ENCODE measurements at regions not wholly inside any gene's neighbourhood (a gene's known extent, or its start where the extent isn't known, plus 50 kb on each side); places are given as distances from the start of the nearest gene placed in this dataset.

DNA sequence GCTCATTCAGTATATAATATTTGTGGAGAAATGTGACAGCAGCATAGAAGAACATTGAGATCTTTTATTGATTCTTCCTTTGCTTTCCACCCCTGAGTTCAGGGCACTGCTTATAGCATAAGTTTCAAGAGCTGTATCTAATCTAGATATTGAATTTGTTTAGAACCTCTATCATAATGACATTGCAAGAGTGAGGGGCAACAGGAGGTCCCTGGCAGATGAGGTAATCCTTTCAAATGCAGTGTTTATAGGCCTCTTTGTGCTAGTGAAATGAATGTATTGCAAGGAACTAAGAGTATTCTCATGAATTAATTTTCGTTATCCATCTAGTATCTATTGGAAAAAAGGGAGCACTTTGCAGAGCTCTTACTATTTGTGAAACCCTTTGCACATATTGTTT, 167.2 kb upstream of the FERD3L start:
- no peaks in the 10 kb centered on the region for H3K9me3 ChIP-seq
- H3K36me3 ChIP-seq, result no peaks in the 10 kb centered on the region
- H3K4me3 ChIP-seq, result no peak overlapping the region
- no peaks in the 10 kb centered on the region for H3K27me3 ChIP-seq
- no peaks in the 10 kb centered on the region for H3K4me1 ChIP-seq
- no peak for DNase-seq
- TF ChIP-seq POLR2A (IDR thresholded peaks at IDR 0.05) (no peak), CTCF (IDR thresholded peaks at IDR 0.05) (no peak)
- no peak overlapping the region for H3K27ac ChIP-seq

DNA sequence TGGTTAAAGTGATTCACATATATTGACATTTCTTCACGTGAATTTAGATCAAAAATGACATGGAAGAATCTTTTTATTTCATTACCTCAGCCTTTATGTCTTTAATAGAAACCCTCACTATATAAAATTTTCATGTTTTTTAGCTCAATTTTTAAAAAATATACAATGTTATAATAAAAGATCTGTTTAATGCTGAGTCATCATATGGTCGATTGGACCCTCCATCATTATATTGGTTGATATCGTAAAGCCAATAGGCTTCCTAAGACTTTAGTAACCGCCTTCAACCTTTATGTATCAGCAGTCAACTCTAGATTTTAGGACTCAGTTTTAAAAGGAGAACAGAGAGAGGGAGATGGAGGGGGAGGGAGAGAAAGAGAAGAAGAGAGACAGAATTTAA, 162.3 kb upstream of the FERD3L start:
- Histone ChIP-seq H3K4me3 (no peak overlapping the region), H3K36me3 (no peaks in the 10 kb centered on the region), H3K4me1 (no peaks in the 10 kb centered on the region), H3K27me3 (no peaks in the 10 kb centered on the region), H3K9me3 (no peaks in the 10 kb centered on the region), H3K27ac (no peak overlapping the region)
- TF ChIP-seq CTCF (IDR thresholded peaks at IDR 0.05) (no peak), POLR2A (IDR thresholded peaks at IDR 0.05) (no peak)
- no peak for DNase-seq

DNA sequence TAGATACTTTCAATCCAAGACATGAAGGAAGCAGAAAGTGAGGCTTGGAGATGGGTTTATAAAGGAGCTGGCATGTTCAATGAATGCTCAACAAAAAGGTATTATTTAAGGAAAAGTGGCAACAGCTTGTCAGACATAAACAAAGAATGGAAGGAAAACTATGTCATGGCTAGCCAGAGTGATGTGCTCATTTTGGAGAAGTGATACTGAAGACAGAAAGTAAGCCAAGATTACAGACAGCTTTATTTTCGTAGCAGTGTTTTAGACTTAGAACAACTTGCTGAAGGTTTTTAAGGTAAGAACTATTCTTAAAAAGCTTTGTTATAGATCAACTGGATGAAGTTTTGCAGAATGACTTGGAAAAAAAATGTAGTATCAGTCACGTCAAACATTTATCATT, 160.5 kb upstream of the FERD3L start:
- H3K4me3 ChIP-seq, result no peak overlapping the region
- no peaks in the 10 kb centered on the region for H3K9me3 ChIP-seq
- no peak overlapping the region for H3K27ac ChIP-seq
- H3K36me3 ChIP-seq, result no peaks in the 10 kb centered on the region
- DNase-seq, result no peak
- TF ChIP-seq POLR2A (IDR thresholded peaks at IDR 0.05) (no peak), CTCF (IDR thresholded peaks at IDR 0.05) (no peak)
- no peaks in the 10 kb centered on the region for H3K4me1 ChIP-seq
- H3K27me3 ChIP-seq, result no peaks in the 10 kb centered on the region

DNA sequence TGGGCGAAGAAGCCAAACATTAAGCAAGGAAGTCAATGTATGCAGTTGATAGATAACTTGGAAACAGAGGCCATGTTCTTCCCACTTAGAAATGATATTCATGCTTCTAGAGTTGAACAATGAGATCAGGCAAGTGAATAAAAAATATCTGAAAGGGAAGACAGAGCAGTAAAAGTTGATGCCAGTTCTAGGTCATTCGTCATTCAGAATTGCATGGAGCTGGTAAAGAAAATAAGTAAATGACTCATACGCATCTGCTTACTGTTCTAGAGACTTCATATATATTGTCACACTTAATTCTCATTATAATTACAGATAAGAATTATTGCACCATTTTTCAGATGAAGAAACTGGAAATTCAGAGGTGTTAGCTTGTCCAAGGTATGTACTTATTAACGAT, 158.9 kb upstream of the FERD3L start:
- DNase-seq, result no peak
- Histone ChIP-seq H3K27me3 (no peaks in the 10 kb centered on the region), H3K4me1 (no peaks in the 10 kb centered on the region), H3K9me3 (no peaks in the 10 kb centered on the region), H3K36me3 (no peaks in the 10 kb centered on the region), H3K4me3 (no peak overlapping the region), H3K27ac (no peak overlapping the region)
- TF ChIP-seq POLR2A (IDR thresholded peaks at IDR 0.05) (no peak), CTCF (IDR thresholded peaks at IDR 0.05) (no peak)

DNA sequence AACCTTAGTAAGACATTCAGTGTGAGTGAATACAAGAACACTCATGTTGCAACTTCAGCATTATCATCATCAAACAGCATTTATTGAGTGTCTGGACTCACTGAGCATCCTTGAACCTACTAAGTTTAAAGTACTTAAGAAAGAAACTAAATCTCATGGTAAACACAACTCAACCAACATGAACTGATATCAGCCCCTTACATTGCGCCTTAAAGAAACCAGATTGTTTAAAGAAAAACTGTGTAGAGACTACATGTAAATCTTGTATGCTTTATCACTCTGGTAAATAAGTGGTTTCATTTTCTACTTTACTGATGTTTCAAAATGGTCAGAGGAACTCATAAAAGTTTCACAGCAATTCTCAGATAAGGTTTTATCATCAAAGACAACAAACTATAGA, 157.5 kb upstream of the FERD3L start:
- no peaks in the 10 kb centered on the region for H3K9me3 ChIP-seq
- H3K27me3 ChIP-seq, result no peaks in the 10 kb centered on the region
- H3K36me3 ChIP-seq, result no peaks in the 10 kb centered on the region
- TF ChIP-seq POLR2A (IDR thresholded peaks at IDR 0.05), result no peak
- no peak for TF ChIP-seq CTCF (IDR thresholded peaks at IDR 0.05)
- H3K4me1 ChIP-seq, result no peaks in the 10 kb centered on the region
- H3K27ac ChIP-seq, result no peak overlapping the region
- no peak for DNase-seq
- no peak overlapping the region for H3K4me3 ChIP-seq

DNA sequence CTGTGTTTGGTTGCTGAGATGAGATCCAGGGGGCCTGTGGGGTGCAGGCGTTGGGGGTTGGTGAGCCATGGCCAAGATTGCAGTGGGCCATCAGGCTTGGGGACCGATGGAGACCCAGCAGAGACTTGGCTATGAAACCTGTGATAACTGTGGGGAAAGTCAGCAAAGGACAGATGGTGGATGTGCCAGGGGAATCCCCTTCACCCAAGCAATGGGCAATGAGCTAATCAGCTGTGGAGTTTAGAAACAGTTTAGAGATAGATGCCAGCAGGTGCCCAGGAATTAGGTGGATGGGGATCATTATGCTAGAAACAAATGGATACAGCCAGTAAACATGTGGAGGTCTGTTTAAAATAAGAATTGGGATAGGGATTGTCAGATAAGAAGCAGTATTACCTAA, 151.4 kb upstream of the FERD3L start:
- DNase-seq, result no peak
- no peak overlapping the region for H3K27ac ChIP-seq
- H3K4me1 ChIP-seq, result no peaks in the 10 kb centered on the region
- no peaks in the 10 kb centered on the region for H3K27me3 ChIP-seq
- H3K4me3 ChIP-seq, result no peak overlapping the region
- H3K36me3 ChIP-seq, result no peaks in the 10 kb centered on the region
- no peak for TF ChIP-seq POLR2A (IDR thresholded peaks at IDR 0.05)
- TF ChIP-seq CTCF (IDR thresholded peaks at IDR 0.05), result no peak
- no peaks in the 10 kb centered on the region for H3K9me3 ChIP-seq

All from Peyer's patch (tissue), 4 donors.